ENCODE measurements at regions not wholly inside any gene's neighbourhood (a gene's known extent, or its start where the extent isn't known, plus 50 kb on each side); places are given as distances from the start of the nearest gene placed in this dataset.

DNA sequence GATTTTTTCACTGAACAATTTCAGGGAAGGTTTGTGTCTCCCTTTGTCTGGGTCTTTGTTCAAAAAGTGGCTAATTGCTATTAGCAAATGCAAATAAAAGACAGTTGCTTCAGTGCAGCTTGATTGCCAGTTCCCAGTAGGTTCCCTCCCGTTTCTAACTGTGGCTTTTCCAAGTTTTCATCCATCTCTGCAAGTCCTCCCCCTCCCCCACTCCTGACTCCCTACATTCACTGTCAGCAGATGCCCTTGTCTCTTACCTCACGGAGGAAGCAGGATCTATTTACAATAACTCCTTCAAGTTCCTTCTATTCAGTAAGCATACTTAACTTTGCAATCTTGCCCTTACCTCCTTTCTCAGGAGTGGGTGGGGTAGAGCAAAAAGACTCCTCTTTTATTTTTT is 55.4 kb upstream of the SCEL start:
- DNase-seq = no peak
- BruUV-seq (replicated peaks) = no TSS peak
- no peaks in the 10 kb centered on the region for H3K36me3 Mint-ChIP-seq (ENCODE audit: insufficient read depth, unreplicated experiment)
- TF ChIP-seq, protein P1, sequence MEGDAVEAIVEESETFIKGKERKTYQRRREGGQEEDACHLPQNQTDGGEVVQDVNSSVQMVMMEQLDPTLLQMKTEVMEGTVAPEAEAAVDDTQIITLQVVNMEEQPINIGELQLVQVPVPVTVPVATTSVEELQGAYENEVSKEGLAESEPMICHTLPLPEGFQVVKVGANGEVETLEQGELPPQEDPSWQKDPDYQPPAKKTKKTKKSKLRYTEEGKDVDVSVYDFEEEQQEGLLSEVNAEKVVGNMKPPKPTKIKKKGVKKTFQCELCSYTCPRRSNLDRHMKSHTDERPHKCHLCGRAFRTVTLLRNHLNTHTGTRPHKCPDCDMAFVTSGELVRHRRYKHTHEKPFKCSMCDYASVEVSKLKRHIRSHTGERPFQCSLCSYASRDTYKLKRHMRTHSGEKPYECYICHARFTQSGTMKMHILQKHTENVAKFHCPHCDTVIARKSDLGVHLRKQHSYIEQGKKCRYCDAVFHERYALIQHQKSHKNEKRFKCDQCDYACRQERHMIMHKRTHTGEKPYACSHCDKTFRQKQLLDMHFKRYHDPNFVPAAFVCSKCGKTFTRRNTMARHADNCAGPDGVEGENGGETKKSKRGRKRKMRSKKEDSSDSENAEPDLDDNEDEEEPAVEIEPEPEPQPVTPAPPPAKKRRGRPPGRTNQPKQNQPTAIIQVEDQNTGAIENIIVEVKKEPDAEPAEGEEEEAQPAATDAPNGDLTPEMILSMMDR (IDR thresholded peaks at IDR 0.05; ENCODE audit: unreplicated experiment) = no peak
- intact Hi-C loops (cut with micrococcal nuclease; ENCODE audit: unreplicated experiment) = no loop called here
- no peak overlapping the region for H3K4me3 Mint-ChIP-seq (ENCODE audit: low read depth, unreplicated experiment)
- H3K9me3 Mint-ChIP-seq (ENCODE audit: low read depth, unreplicated experiment) = no peaks in the 10 kb centered on the region
- no peaks in the 10 kb centered on the region for H3K27me3 Mint-ChIP-seq (ENCODE audit: unreplicated experiment)
- no peak overlapping the region for H3K27ac Mint-ChIP-seq (ENCODE audit: unreplicated experiment)
- H3K4me1 Mint-ChIP-seq (ENCODE audit: low read depth, unreplicated experiment) = no peaks in the 10 kb centered on the region
- CTCF ChIA-PET = no interaction called here

DNA sequence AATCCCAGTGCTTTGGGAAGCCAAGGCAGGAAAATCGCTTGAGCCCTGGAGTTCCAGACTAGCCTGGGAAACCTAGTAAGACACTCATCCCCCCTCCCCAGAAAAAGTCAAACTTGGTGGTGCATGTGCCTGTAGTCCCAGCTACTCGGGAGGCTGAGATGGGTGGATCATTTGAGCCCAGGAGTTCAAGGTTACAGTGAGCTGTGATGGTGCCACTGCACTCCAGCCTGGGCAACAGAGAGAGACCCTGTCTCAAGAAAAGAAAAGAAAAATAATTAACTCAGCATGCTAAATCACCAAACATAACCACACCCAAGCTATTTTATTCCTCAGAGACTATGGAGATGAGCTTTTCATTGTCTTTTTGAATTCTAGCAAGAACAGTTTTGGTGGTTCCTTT is 56.2 kb upstream of the SCEL start:
- H3K27me3 Mint-ChIP-seq (ENCODE audit: unreplicated experiment) = no peaks in the 10 kb centered on the region
- intact Hi-C loops (cut with micrococcal nuclease; ENCODE audit: unreplicated experiment) = no loop called here
- no peaks in the 10 kb centered on the region for H3K36me3 Mint-ChIP-seq (ENCODE audit: insufficient read depth, unreplicated experiment)
- no peak overlapping the region for H3K27ac Mint-ChIP-seq (ENCODE audit: unreplicated experiment)
- H3K4me3 Mint-ChIP-seq (ENCODE audit: low read depth, unreplicated experiment) = no peak overlapping the region
- CTCF ChIA-PET = no interaction called here
- BruUV-seq (replicated peaks) = no TSS peak
- TF ChIP-seq, protein P1 (IDR thresholded peaks at IDR 0.05; ENCODE audit: unreplicated experiment) = no peak
- H3K4me1 Mint-ChIP-seq (ENCODE audit: low read depth, unreplicated experiment) = no peaks in the 10 kb centered on the region
- DNase-seq = no peak
- H3K9me3 Mint-ChIP-seq (ENCODE audit: low read depth, unreplicated experiment) = no peaks in the 10 kb centered on the region

DNA sequence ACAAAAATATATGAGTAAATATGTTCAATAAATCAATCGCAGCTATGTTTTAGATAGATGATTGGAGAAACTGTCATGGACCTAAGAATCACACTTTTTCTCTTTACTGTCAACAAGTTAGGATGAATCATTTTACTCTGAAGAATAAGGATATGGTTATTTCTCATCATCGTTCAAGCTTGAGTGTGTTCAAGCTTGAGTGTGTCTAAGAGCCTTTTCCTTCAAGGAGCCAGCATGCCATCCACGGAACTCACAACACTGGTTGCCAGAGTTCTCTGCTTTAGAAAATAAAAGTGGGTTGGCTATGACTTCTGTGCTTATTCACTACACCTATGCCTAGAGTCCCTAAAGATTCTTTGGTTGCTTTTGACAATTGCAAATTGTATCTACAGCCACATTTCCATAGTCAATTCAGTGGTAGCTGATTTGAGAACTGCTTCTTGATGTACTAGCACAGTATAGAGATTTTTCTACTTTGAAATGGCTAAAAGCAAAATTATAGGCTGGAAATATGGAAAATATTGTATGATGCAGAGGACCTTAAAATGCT is 58.1 kb upstream of the SCEL start:
- no peak overlapping the region for H3K4me3 Mint-ChIP-seq (ENCODE audit: low read depth, unreplicated experiment)
- H3K27me3 Mint-ChIP-seq (ENCODE audit: unreplicated experiment) = no peaks in the 10 kb centered on the region
- no peak overlapping the region for H3K27ac Mint-ChIP-seq (ENCODE audit: unreplicated experiment)
- no peaks in the 10 kb centered on the region for H3K4me1 Mint-ChIP-seq (ENCODE audit: low read depth, unreplicated experiment)
- DNase-seq = no peak
- no peaks in the 10 kb centered on the region for H3K36me3 Mint-ChIP-seq (ENCODE audit: insufficient read depth, unreplicated experiment)
- TF ChIP-seq, protein P1 (IDR thresholded peaks at IDR 0.05; ENCODE audit: unreplicated experiment) = no peak
- no peaks in the 10 kb centered on the region for H3K9me3 Mint-ChIP-seq (ENCODE audit: low read depth, unreplicated experiment)
- no TSS peak for BruUV-seq (replicated peaks)
- CTCF ChIA-PET = no interaction called here
- intact Hi-C loops (cut with micrococcal nuclease; ENCODE audit: unreplicated experiment) = no loop called here

DNA sequence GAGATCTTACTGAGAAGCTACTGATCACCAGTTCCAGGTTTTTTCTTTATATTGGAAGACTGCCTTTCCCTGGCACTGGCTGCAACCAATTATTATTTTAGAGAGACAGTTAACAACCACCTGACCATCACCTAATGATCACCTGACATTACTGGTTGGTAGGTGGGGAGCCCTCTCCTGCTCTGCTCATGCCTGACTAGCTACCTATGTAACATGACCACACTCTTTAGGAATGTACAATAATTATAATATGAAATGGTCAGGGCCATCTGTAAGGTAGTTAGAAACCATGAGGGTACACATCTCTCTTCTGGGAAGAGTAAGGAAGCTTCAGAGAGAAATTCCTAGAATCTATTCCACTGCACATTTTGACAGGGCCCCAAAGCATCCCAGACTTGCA is 59.0 kb upstream of the SCEL start:
- intact Hi-C loops (cut with micrococcal nuclease; ENCODE audit: unreplicated experiment) = no loop called here

More for the DNA sequence above, 59.0 kb upstream of the SCEL start:
- Mint-ChIP-seq H3K27me3 (ENCODE audit: unreplicated experiment) (no peaks in the 10 kb centered on the region), H3K27ac (ENCODE audit: unreplicated experiment) (no peak overlapping the region), H3K4me3 (ENCODE audit: low read depth, unreplicated experiment) (no peak overlapping the region), H3K36me3 (ENCODE audit: insufficient read depth, unreplicated experiment) (no peaks in the 10 kb centered on the region), H3K4me1 (ENCODE audit: low read depth, unreplicated experiment) (no peaks in the 10 kb centered on the region), H3K9me3 (ENCODE audit: low read depth, unreplicated experiment) (no peaks in the 10 kb centered on the region)
- no TSS peak for BruUV-seq (replicated peaks)
- TF ChIP-seq, protein P1 (IDR thresholded peaks at IDR 0.05; ENCODE audit: unreplicated experiment) = no peak
- CTCF ChIA-PET = no interaction called here
- DNase-seq = no peak

Data from Calu3 (cell line).